DOHH2 (cell line): ENCODE measurements at regions not wholly inside any gene's neighbourhood (a gene's known extent, or its start where the extent isn't known, plus 50 kb on each side); places are given as distances from the start of the nearest gene placed in this dataset.

Experiments used
- H3F3A ChIP-seq: fragments of 200-600 bp; sonication (generic), shearing (Covaris generic); 2 replicates; pipeline ENCODE4 v1.6.0; 2016; ENCODE audit warnings: antibody characterized with exemption, mild to moderate bottlenecking; ENCODE audit not compliant: control insufficient read depth, insufficient read depth
- H3K27ac ChIP-seq: fragments of 200-600 bp; sonication (generic); 2 replicates; pipeline ENCODE4 v1.5.1; 2014; ENCODE audit warnings: low read depth, mild to moderate bottlenecking, low read length, moderate library complexity
- H3K27me3 ChIP-seq: fragments of 200-600 bp; sonication (generic); 2 replicates; pipeline ENCODE4 v1.6.1; 2014; ENCODE audit warnings: mild to moderate bottlenecking, low read length, mixed read lengths; ENCODE audit not compliant: control insufficient read depth
- H3K36me3 ChIP-seq: fragments of 200-600 bp; sonication (generic); 2 replicates; pipeline ENCODE4 v1.6.1; 2014; ENCODE audit warnings: mild to moderate bottlenecking, low read length, moderate library complexity, mixed read lengths; ENCODE audit not compliant: control insufficient read depth
- H3K4me1 ChIP-seq: fragments of 200-600 bp; sonication (generic); 2 replicates; pipeline ENCODE4 v1.6.1; 2014; ENCODE audit warnings: mild to moderate bottlenecking, low read length, mixed read lengths; ENCODE audit not compliant: control insufficient read depth
- H3K4me2 ChIP-seq: fragments of 200-600 bp; sonication (generic); 2 replicates; pipeline ENCODE4 v1.6.0; 2014; ENCODE audit warnings: mild to moderate bottlenecking, low read length, moderate library complexity
- H3K4me3 ChIP-seq: fragments of 200-600 bp; sonication (generic); 2 replicates; pipeline ENCODE4 v1.5.1; 2014; ENCODE audit warnings: mild to moderate bottlenecking, low read length, mixed read lengths
- H3K79me2 ChIP-seq: fragments of 200-600 bp; sonication (generic); 2 replicates; pipeline ENCODE4 v1.6.1; 2014; ENCODE audit warnings: mild to moderate bottlenecking, low read length, mixed read lengths; ENCODE audit not compliant: control insufficient read depth
- H3K9me2 ChIP-seq: fragments of 200-600 bp; sonication (generic); replicated peaks from 2 replicates; pipeline ENCODE4 v1.6.1; 2014; ENCODE audit warnings: mild to moderate bottlenecking, low read length, mixed read lengths; ENCODE audit not compliant: control insufficient read depth
- H3K9me3 ChIP-seq: fragments of 200-600 bp; sonication (generic); 2 replicates; pipeline ENCODE4 v1.6.1; 2014; ENCODE audit warnings: antibody characterized with exemption, low read length, mixed read lengths; ENCODE audit not compliant: control insufficient read depth, insufficient read depth
- H4K20me1 ChIP-seq: fragments of 200-600 bp; sonication (generic); 2 replicates; pipeline ENCODE4 v1.6.0; 2014; ENCODE audit warnings: low read depth, mild to moderate bottlenecking, antibody characterized with exemption, low read length, moderate library complexity; ENCODE audit not compliant: control insufficient read depth, insufficient read depth
- EZH2phosphoT487 ChIP-seq: fragments of 200-600 bp; sonication (generic); IDR thresholded peaks from 2 replicates; pipeline ENCODE4 v1.6.1; 2017; ENCODE audit warnings: borderline replicate concordance, mild to moderate bottlenecking, antibody characterized with exemption, low read length, moderate library complexity, mixed read lengths
- TF ChIP-seq, protein P1 (sequence below): fragments of 200-600 bp; sonication (generic); IDR thresholded peaks from one replicate; pipeline ENCODE4 v1.5.1; 2014; ENCODE audit warnings: antibody characterized with exemption, mild to moderate bottlenecking, low read depth, low read length; ENCODE audit not compliant: poor library complexity, severe bottlenecking

DNA sequence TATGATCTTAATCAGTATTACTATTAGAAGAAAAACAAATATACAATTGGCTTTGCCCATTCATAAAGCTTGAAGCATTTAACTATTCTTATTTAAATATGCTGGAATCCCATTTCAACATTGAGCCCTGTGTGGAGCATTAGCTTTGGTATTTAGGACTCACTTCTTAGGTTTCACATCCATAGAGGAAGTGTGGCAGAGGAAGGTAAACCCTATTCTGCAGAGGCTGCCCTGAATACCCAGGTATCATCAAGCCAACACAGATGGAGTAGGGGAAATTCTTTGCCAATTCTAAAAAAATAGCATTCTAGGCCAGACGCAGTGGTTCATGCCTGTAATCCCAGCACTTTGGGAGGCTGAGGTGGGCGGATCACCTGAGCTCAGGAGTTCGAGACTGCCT lies 361.5 kb downstream of the FIGN start:
- Histone ChIP-seq H3K4me2 (no peak overlapping the region), H3K79me2 (no peaks in the 10 kb centered on the region), H3K27me3 (no peaks in the 10 kb centered on the region), H3K4me1 (no peaks in the 10 kb centered on the region), H3K4me3 (no peak overlapping the region), H3K36me3 (no peaks in the 10 kb centered on the region), H3K27ac (no peak overlapping the region), H3K9me3 (no peaks in the 10 kb centered on the region), H3K9me2 (no peaks in the 10 kb centered on the region), H3F3A (no peaks in the 10 kb centered on the region), H4K20me1 (no peaks in the 10 kb centered on the region)
- no peak for TF ChIP-seq EZH2phosphoT487
- TF ChIP-seq, protein P1, sequence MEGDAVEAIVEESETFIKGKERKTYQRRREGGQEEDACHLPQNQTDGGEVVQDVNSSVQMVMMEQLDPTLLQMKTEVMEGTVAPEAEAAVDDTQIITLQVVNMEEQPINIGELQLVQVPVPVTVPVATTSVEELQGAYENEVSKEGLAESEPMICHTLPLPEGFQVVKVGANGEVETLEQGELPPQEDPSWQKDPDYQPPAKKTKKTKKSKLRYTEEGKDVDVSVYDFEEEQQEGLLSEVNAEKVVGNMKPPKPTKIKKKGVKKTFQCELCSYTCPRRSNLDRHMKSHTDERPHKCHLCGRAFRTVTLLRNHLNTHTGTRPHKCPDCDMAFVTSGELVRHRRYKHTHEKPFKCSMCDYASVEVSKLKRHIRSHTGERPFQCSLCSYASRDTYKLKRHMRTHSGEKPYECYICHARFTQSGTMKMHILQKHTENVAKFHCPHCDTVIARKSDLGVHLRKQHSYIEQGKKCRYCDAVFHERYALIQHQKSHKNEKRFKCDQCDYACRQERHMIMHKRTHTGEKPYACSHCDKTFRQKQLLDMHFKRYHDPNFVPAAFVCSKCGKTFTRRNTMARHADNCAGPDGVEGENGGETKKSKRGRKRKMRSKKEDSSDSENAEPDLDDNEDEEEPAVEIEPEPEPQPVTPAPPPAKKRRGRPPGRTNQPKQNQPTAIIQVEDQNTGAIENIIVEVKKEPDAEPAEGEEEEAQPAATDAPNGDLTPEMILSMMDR = no peak

DNA sequence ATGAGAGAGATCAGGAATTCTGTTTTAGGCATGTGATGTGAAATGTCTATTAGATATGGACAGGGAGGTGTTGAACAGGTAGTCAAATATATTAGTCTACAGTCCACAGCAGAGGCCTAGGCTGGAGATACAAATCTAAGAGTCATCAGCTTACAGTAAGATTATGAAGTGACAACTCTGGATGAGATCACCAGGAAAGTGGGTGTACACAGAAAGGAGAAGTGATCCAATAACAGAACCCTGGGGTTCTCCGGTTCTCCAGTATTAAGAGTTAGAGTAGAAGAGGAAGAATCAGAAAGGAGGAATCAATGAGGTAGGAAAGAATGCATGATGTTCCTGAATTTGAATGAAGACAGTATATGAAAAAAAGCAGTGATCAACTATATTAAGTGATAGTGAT lies 362.3 kb downstream of the FIGN start:
- no peaks in the 10 kb centered on the region for H3K9me3 ChIP-seq
- H3K4me2 ChIP-seq = no peak overlapping the region

DNA sequence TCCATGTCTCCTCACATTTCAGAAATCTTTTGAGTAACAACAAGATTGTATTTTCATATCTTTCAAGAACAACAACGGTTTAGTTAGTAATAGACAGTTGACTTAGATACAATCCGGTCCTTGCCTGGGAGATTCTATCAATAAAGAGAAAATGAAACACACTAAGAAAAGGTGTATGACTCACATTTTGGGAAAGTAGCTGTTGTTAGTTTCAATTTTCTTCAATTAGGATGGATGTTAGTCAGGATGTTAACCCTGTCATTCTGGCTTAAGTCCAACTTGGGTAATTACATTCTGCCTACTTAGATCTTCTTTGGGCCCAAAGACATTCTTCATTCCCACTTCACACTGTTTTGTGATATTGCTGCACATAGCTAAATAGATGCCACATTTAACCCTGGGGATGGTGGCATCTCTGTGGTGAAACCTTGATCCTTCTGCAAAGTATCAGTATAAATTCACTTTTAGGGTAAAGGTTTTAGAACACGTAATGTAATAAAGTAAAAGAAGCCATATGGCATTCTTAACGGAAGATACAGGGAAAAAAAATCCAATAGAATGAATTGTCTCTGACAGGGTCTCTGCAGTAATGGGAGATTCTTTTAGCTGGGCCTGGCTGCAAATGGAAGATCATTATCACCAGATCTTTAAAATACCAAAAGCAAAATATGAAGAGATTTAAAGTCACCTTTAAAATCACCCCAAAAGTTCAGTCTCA lies 365.5 kb downstream of the FIGN start:
- no peaks in the 10 kb centered on the region for H3F3A ChIP-seq
- H3K79me2 ChIP-seq = no peaks in the 10 kb centered on the region
- no peak overlapping the region for H3K4me3 ChIP-seq
- H3K9me3 ChIP-seq = no peaks in the 10 kb centered on the region
- H4K20me1 ChIP-seq = no peaks in the 10 kb centered on the region
- H3K27ac ChIP-seq = no peak overlapping the region
- H3K9me2 ChIP-seq = no peaks in the 10 kb centered on the region
- no peaks in the 10 kb centered on the region for H3K4me1 ChIP-seq
- TF ChIP-seq, protein P1 = no peak
- TF ChIP-seq EZH2phosphoT487 = no peak
- H3K4me2 ChIP-seq = no peak overlapping the region
- H3K27me3 ChIP-seq = no peaks in the 10 kb centered on the region
- H3K36me3 ChIP-seq = no peaks in the 10 kb centered on the region

More for the DNA sequence above, 362.3 kb downstream of the FIGN start:
- Histone ChIP-seq H3K9me2 (no peaks in the 10 kb centered on the region), H3K27ac (no peak overlapping the region), H3K4me1 (no peaks in the 10 kb centered on the region), H3F3A (no peaks in the 10 kb centered on the region), H3K4me3 (no peak overlapping the region), H3K79me2 (no peaks in the 10 kb centered on the region), H3K27me3 (no peaks in the 10 kb centered on the region), H3K36me3 (no peaks in the 10 kb centered on the region), H4K20me1 (no peaks in the 10 kb centered on the region)
- TF ChIP-seq EZH2phosphoT487 = no peak
- TF ChIP-seq, protein P1 = no peak
